ENCODE measurements at regions not wholly inside any gene's neighbourhood (a gene's known extent, or its start where the extent isn't known, plus 50 kb on each side); places are given as distances from the start of the nearest gene placed in this dataset.

DNA sequence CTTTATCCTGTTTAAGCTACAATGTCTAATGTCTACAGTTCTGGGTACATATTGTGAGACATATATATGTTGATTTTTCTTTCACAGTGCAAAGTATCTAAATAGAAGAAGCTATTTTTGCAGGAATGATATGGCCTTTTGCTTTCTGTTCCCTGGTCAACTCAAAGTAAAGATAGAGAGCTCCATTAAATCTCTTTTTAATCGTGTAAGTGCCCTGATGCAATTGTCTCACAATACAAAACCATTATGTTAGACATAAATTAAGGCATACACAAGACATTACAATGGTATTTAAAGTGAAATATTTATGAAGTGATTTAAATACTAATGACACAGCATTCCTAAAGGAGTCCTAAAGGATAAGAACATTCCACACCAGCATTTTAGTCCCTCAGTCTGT is 1559.7 kb upstream of the AGA start:
- Histone ChIP-seq H3K27ac (ENCODE audit: low read depth in 1 of 2, low read length in 1 of 2) (no peak overlapping the region), H3K27me3 (ENCODE audit: control insufficient read depth in 3 of 3, insufficient read depth in 3 of 3, low read length in 2 of 3) (no peaks in the 10 kb centered on the region), H3K4me3 (no peak overlapping the region), H3K9me3 (ENCODE audit: control insufficient read depth in 4 of 4, insufficient read depth in 3 of 4, low read length in 3 of 4) (peaks cover 0 to 3% (median 0%) of the 10 kb centered on the region in 4 donors), H3K36me3 (ENCODE audit: control insufficient read depth in 4 of 4, insufficient read depth in 4 of 4, low read length in 4 of 4) (no peaks in the 10 kb centered on the region), H3K9ac (ENCODE audit: insufficient read depth in 1 of 2, low read length in 2 of 2) (no peak overlapping the region), H3K4me1 (ENCODE audit: control insufficient read depth in 5 of 5, insufficient read depth in 5 of 5, low read length in 5 of 5) (no peaks in the 10 kb centered on the region)
- DNase-seq (no peak), ATAC-seq (ENCODE audit: insufficient read depth, low FRiP score) (no peak)
- TF ChIP-seq, protein P1, sequence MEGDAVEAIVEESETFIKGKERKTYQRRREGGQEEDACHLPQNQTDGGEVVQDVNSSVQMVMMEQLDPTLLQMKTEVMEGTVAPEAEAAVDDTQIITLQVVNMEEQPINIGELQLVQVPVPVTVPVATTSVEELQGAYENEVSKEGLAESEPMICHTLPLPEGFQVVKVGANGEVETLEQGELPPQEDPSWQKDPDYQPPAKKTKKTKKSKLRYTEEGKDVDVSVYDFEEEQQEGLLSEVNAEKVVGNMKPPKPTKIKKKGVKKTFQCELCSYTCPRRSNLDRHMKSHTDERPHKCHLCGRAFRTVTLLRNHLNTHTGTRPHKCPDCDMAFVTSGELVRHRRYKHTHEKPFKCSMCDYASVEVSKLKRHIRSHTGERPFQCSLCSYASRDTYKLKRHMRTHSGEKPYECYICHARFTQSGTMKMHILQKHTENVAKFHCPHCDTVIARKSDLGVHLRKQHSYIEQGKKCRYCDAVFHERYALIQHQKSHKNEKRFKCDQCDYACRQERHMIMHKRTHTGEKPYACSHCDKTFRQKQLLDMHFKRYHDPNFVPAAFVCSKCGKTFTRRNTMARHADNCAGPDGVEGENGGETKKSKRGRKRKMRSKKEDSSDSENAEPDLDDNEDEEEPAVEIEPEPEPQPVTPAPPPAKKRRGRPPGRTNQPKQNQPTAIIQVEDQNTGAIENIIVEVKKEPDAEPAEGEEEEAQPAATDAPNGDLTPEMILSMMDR (IDR thresholded peaks at IDR 0.05; ENCODE audit: control extremely low read depth, extremely low read depth): no peak
- 51 to 57% methylated on average over 1 of the region's 1 CpG for WGBS, 2 donors

- Histone ChIP-seq H3K27me3 (ENCODE audit: control insufficient read depth in 3 of 3, insufficient read depth in 3 of 3, low read length in 2 of 3) (no peaks in the 10 kb centered on the region), H3K9me3 (ENCODE audit: control insufficient read depth in 4 of 4, insufficient read depth in 3 of 4, low read length in 3 of 4) (no peaks in the 10 kb centered on the region), H3K36me3 (ENCODE audit: control insufficient read depth in 4 of 4, insufficient read depth in 4 of 4, low read length in 4 of 4) (no peaks in the 10 kb centered on the region), H3K4me1 (ENCODE audit: control insufficient read depth in 5 of 5, insufficient read depth in 5 of 5, low read length in 5 of 5) (no peaks in the 10 kb centered on the region), H3K4me3 (no peak overlapping the region), H3K9ac (ENCODE audit: insufficient read depth in 1 of 2, low read length in 2 of 2) (no peak overlapping the region), H3K27ac (ENCODE audit: low read depth in 1 of 2, low read length in 1 of 2) (no peak overlapping the region)
- DNase-seq (no peak), ATAC-seq (ENCODE audit: insufficient read depth, low FRiP score) (no peak)
- TF ChIP-seq, protein P1 (IDR thresholded peaks at IDR 0.05; ENCODE audit: control extremely low read depth, extremely low read depth): no peak
Observed at GRCh38 chr4:179007755-179008154, 1565.5 kb upstream of the AGA start.

- Histone ChIP-seq H3K36me3 (ENCODE audit: control insufficient read depth in 4 of 4, insufficient read depth in 4 of 4, low read length in 4 of 4) (no peaks in the 10 kb centered on the region), H3K4me1 (ENCODE audit: control insufficient read depth in 5 of 5, insufficient read depth in 5 of 5, low read length in 5 of 5) (no peaks in the 10 kb centered on the region), H3K27me3 (ENCODE audit: control insufficient read depth in 3 of 3, insufficient read depth in 3 of 3, low read length in 2 of 3) (no peaks in the 10 kb centered on the region), H3K9me3 (ENCODE audit: control insufficient read depth in 4 of 4, insufficient read depth in 3 of 4, low read length in 3 of 4) (peaks cover 0 to 1% (median 0%) of the 10 kb centered on the region in 4 donors), H3K4me3 (no peak overlapping the region), H3K27ac (ENCODE audit: low read depth in 1 of 2, low read length in 1 of 2) (no peak overlapping the region), H3K9ac (ENCODE audit: insufficient read depth in 1 of 2, low read length in 2 of 2) (no peak overlapping the region)
- no peak for DNase-seq
- no peak for ATAC-seq (ENCODE audit: insufficient read depth, low FRiP score)
- TF ChIP-seq, protein P1 (IDR thresholded peaks at IDR 0.05; ENCODE audit: control extremely low read depth, extremely low read depth): no peak
- WGBS, 2 donors: 85 to 95% methylated on average over 8 of the region's 8 CpGs
Observed at GRCh38 chr4:179017581-179017980, 1575.3 kb upstream of the AGA start.

DNA sequence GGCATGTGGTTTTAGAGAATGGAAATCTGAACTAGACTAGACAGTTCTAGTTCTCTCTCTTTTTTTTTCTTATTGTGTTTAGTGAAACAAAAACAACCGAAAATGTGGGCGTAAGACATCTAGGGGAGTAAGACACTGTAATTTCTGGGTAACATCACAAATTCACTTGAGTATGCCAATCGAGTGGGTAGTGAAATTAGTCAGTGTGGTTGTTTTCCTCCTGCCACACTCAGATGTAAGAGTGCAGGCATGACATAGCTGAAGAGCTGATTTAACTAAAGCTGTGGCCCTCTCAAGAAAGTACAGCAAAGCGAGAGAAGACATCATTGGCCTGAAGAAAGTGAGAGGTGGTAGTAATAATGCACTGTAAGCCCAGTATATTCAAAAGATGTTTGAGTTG is 1585.3 kb upstream of the AGA start:
- WGBS, 2 donors: 81 to 89% methylated on average over 4 of the region's 4 CpGs
- no peaks in the 10 kb centered on the region for H3K27me3 ChIP-seq (ENCODE audit: control insufficient read depth in 3 of 3, insufficient read depth in 3 of 3, low read length in 2 of 3)
- H3K9me3 ChIP-seq (ENCODE audit: control insufficient read depth in 4 of 4, insufficient read depth in 3 of 4, low read length in 3 of 4): no peaks in the 10 kb centered on the region
- no peaks in the 10 kb centered on the region for H3K4me1 ChIP-seq (ENCODE audit: control insufficient read depth in 5 of 5, insufficient read depth in 5 of 5, low read length in 5 of 5)
- H3K27ac ChIP-seq (ENCODE audit: low read depth in 1 of 2, low read length in 1 of 2): no peak overlapping the region
- ATAC-seq (ENCODE audit: insufficient read depth, low FRiP score): no peak
- H3K4me3 ChIP-seq: no peak overlapping the region
- no peak for DNase-seq
- TF ChIP-seq, protein P1 (IDR thresholded peaks at IDR 0.05; ENCODE audit: control extremely low read depth, extremely low read depth): no peak
- H3K36me3 ChIP-seq (ENCODE audit: control insufficient read depth in 4 of 4, insufficient read depth in 4 of 4, low read length in 4 of 4): no peaks in the 10 kb centered on the region
- no peak overlapping the region for H3K9ac ChIP-seq (ENCODE audit: insufficient read depth in 1 of 2, low read length in 2 of 2)
